ENCODE measurements at regions not wholly inside any gene's neighbourhood (a gene's known extent, or its start where the extent isn't known, plus 50 kb on each side); places are given as distances from the start of the nearest gene placed in this dataset.

DNA sequence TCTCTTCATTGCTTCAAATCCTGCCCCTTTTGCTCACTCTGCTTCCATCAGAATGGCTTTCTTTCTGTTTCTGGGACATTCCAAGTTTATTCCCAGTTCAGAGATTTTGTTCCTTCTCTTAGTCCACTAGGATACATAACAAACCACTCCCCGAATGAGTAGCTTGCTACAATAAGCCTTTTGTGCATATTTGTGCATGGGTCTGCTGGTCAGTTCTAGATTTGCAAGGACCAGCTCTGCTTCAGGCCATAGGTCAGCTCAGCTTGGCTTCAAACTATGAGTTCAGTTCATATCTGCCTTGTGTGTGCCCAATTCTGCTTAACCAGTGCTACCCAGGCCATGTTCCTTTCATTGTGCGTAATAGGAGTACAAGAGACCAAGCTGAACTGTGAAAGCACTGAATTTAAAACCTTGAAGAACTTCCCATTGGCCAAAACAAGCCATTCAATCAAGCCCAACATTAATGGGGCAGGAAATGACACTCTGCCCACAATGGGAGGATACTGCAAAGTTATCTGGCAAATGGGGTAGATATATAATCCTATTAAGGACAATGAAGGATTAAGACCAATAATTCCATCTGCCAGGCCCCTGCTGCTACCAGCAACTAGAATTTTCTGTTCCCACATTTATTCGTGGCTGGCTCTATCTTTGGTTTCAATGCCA, 328.8 kb downstream of the PRELID2 start:
- TF ChIP-seq, protein P1, sequence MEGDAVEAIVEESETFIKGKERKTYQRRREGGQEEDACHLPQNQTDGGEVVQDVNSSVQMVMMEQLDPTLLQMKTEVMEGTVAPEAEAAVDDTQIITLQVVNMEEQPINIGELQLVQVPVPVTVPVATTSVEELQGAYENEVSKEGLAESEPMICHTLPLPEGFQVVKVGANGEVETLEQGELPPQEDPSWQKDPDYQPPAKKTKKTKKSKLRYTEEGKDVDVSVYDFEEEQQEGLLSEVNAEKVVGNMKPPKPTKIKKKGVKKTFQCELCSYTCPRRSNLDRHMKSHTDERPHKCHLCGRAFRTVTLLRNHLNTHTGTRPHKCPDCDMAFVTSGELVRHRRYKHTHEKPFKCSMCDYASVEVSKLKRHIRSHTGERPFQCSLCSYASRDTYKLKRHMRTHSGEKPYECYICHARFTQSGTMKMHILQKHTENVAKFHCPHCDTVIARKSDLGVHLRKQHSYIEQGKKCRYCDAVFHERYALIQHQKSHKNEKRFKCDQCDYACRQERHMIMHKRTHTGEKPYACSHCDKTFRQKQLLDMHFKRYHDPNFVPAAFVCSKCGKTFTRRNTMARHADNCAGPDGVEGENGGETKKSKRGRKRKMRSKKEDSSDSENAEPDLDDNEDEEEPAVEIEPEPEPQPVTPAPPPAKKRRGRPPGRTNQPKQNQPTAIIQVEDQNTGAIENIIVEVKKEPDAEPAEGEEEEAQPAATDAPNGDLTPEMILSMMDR (IDR thresholded peaks at IDR 0.05) = no peak
- no peak for TF ChIP-seq ZFX (IDR thresholded peaks at IDR 0.05; ENCODE audit: borderline replicate concordance)
- no peak overlapping the region for H3K27ac ChIP-seq

DNA sequence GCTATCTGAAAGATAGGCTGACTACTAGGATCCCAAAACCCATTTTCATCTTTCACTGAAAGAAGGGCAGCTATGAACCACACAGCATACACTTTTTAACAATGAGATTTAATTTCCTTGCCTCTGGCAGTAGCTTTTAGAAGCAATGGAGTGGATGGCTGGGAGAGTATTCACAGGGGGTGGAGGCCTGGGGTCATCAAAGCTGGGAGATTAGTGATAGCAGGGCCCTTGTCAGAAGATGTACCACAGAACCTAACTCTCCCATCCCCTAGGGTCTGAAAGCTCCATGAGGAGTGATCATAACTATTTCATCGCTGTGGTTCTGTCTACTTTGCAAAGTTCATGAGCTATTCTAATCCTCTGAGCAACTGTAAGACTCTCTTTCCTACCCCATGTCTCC, 332.2 kb downstream of the PRELID2 start:
- no peak overlapping the region for H3K27ac ChIP-seq
- TF ChIP-seq ZFX (IDR thresholded peaks at IDR 0.05; ENCODE audit: borderline replicate concordance) = no peak
- TF ChIP-seq, protein P1 (IDR thresholded peaks at IDR 0.05) = no peak

DNA sequence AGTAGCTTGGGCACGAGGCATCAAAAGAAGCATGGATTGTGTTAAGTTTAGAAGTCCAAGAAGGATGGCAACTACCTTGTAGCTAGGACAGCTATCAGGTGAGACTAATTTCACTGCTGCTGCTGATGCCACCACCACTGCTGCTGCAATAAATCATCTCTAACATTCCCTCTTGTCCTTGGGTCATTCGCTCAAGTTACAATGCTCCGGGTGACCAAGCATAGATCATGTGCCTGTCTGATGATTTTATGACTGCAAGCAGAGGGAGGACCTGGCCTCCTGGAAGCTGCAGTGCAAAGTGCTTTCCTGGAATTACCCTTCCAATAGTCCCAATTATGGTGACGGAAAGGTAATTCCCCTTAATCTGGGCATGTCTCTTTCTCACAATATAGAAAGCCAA, 334.4 kb downstream of the PRELID2 start:
- TF ChIP-seq, protein P1 (IDR thresholded peaks at IDR 0.05) = no peak
- TF ChIP-seq ZFX (IDR thresholded peaks at IDR 0.05; ENCODE audit: borderline replicate concordance) = no peak
- no peak overlapping the region for H3K27ac ChIP-seq

DNA sequence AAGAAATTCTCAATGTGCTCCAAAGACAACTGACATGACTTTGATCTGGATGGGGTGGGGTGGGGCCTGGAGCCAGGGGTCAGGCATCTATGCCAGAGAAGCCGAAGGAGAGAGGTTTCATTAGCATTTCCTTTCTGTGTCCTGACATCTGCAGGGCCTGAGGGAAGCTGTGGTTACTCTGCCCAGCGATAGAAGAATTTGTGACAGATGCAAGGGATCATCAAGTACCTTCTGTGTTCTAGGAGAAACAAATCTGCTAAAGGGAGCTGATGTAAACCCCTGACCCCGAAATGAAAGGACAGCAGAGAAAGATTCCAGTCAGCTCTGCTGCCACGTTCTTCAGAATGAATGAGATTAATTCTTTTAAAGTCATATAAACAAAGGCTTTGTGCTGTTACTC, 335.7 kb downstream of the PRELID2 start:
- TF ChIP-seq, protein P1 (IDR thresholded peaks at IDR 0.05) = no peak
- no peak for TF ChIP-seq ZFX (IDR thresholded peaks at IDR 0.05; ENCODE audit: borderline replicate concordance)
- H3K27ac ChIP-seq = no peak overlapping the region

DNA sequence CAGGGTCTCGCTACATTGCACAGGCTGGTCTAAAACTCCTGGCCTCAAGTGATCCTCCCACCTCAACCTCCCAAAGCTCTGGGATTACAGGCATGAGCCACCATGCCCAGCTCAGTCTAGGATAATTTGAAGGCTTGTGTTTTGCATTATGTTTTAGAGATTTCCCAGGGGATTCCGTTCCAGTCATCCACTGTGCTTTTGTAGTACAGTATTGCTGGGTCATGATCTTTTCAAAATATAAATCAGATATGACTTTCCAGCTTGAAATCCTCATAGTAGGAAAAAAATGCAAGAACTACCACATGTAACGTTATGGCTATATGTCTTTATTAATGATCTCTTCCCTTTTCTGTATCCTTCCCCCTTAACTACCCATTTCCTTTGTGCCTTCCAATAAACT, 338.1 kb downstream of the PRELID2 start:
- TF ChIP-seq ZFX (IDR thresholded peaks at IDR 0.05; ENCODE audit: borderline replicate concordance) = no peak
- TF ChIP-seq, protein P1 (IDR thresholded peaks at IDR 0.05) = no peak
- H3K27ac ChIP-seq = no peak overlapping the region

DNA sequence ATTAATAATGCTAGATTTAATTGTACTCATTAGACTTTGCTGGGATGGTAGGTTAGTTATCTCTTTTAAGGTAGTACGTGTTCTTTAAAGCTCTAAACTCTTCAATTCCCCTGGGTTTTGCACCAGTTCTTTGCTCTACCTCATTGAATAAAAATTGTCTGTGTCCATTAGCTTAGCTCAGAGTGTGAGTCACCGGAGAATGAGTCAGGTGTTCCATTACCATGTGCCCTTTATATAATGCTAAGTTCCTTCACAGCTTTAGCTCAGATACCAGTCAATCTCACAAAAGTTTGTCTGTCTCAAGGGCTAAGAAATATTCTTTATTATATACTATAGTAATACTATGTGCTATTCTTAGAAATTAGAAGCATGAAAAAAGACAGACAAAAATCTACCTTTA, 339.4 kb downstream of the PRELID2 start:
- H3K27ac ChIP-seq = no peak overlapping the region
- TF ChIP-seq ZFX (IDR thresholded peaks at IDR 0.05; ENCODE audit: borderline replicate concordance) = no peak
- TF ChIP-seq, protein P1 (IDR thresholded peaks at IDR 0.05) = no peak

DNA sequence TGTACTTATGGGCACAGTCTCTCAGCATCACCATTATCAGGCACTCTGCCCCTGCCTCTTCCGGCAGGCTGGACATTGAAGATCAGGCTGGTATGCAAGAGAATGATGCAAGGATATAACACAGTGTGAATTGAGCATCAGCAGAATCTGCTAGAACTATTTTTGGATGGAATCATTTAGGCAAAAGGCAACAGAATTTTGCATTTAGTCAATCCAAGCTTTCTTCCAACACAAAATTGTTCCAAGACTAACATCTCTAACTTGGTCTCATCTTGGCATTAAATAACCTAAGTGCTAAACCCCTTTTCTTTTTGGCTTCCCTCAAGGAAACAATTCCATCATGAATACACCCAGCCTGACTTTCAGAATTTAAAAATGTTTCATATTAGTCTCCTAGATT, 339.9 kb downstream of the PRELID2 start:
- H3K27ac ChIP-seq = no peak overlapping the region
- TF ChIP-seq, protein P1 (IDR thresholded peaks at IDR 0.05) = no peak
- no peak for TF ChIP-seq ZFX (IDR thresholded peaks at IDR 0.05; ENCODE audit: borderline replicate concordance)

Data from 22Rv1 (cell line).